HPDE6-E6E7 (cell line): ENCODE measurements at regions not wholly inside any gene's neighbourhood (a gene's known extent, or its start where the extent isn't known, plus 50 kb on each side); places are given as distances from the start of the nearest gene placed in this dataset.
A peak's percentile ranks its signal among the peaks of the same experiment; 100 is the strongest.

Experiments used
- DNase-seq: peaks from one replicate; pipeline ENCODE4 v3.0.0; 2011; ENCODE audit warnings: missing footprints; ENCODE audit errors: extremely low spot score

GRCh38 chr15:62773369-62774165 lies 269.0 kb upstream of the TPM1 start:
- DNase-seq = no peak

- no peak for DNase-seq
Measured at GRCh38 chr15:62775932-62776331, 266.6 kb upstream of the TPM1 start.

- DNase-seq = no peak
Measured at GRCh38 chr15:62777671-62778070, 264.9 kb upstream of the TPM1 start.

GRCh38 chr15:62779036-62779770 lies 263.3 kb upstream of the TPM1 start:
- no peak for DNase-seq

- DNase-seq = no peak
Measured at GRCh38 chr15:62779899-62780298, 262.6 kb upstream of the TPM1 start.

- no peak for DNase-seq
Measured at GRCh38 chr15:62781081-62781497, 261.5 kb upstream of the TPM1 start.

- peak; percentile 58 for DNase-seq
Measured at GRCh38 chr15:62782071-62782841, 260.3 kb upstream of the TPM1 start.

GRCh38 chr15:62782896-62783295 lies 259.7 kb upstream of the TPM1 start:
- DNase-seq = no peak

- DNase-seq = no peak
Measured at GRCh38 chr15:62783303-62783957, 259.1 kb upstream of the TPM1 start.

GRCh38 chr15:62785881-62786828 lies 256.4 kb upstream of the TPM1 start:
- no peak for DNase-seq

- DNase-seq = no peak
Measured at GRCh38 chr15:62787401-62787800, 255.1 kb upstream of the TPM1 start.

- DNase-seq = no peak
Measured at GRCh38 chr15:62788224-62788623, 254.3 kb upstream of the TPM1 start.

- no peak for DNase-seq
Measured at GRCh38 chr15:62790546-62790945, 252.0 kb upstream of the TPM1 start.

- DNase-seq = no peak
Measured at GRCh38 chr15:62791694-62792093, 250.9 kb upstream of the TPM1 start.

GRCh38 chr15:62792986-62793751 lies 249.4 kb upstream of the TPM1 start:
- DNase-seq = no peak

GRCh38 chr15:62793752-62794144 lies 248.8 kb upstream of the TPM1 start:
- DNase-seq = no peak

GRCh38 chr15:62795171-62795570 lies 247.4 kb upstream of the TPM1 start:
- no peak for DNase-seq

- no peak for DNase-seq
Measured at GRCh38 chr15:62795700-62796695, 246.5 kb upstream of the TPM1 start.

- no peak for DNase-seq
Measured at GRCh38 chr15:62797171-62797570, 245.4 kb upstream of the TPM1 start.
